ENCODE measurements at regions not wholly inside any gene's neighbourhood (a gene's known extent, or its start where the extent isn't known, plus 50 kb on each side); places are given as distances from the start of the nearest gene placed in this dataset.

GRCh38 chr3:64924961-64925360 lies 237.2 kb upstream of the ADAMTS9 start (continued):
- TF ChIP-seq ZBTB4 (CRISPR knock-in tag; IDR thresholded peaks at IDR 0.05), result no peak
- TF ChIP-seq REST (IDR thresholded peaks at IDR 0.05; ENCODE audit: low read depth, low read length), result no peak
- TF ChIP-seq SPI1 (IDR thresholded peaks at IDR 0.05; ENCODE audit: borderline replicate concordance, insufficient read depth, low read depth, low read length), result no peak
- TF ChIP-seq, protein P1, sequence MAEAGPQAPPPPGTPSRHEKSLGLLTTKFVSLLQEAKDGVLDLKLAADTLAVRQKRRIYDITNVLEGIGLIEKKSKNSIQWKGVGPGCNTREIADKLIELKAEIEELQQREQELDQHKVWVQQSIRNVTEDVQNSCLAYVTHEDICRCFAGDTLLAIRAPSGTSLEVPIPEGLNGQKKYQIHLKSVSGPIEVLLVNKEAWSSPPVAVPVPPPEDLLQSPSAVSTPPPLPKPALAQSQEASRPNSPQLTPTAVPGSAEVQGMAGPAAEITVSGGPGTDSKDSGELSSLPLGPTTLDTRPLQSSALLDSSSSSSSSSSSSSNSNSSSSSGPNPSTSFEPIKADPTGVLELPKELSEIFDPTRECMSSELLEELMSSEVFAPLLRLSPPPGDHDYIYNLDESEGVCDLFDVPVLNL (IDR thresholded peaks at IDR 0.05; ENCODE audit: low read depth, low read length), result no peak
- no peak for TF ChIP-seq IRF4 (IDR thresholded peaks at IDR 0.05; ENCODE audit: low read depth, low read length)
- TF ChIP-seq CHD1 (IDR thresholded peaks at IDR 0.05; ENCODE audit: low read depth, low read length), result no peak
- no peak for TF ChIP-seq ESRRA (IDR thresholded peaks at IDR 0.05; ENCODE audit: low read length)

Measured in GM12878 (cell line).